Renal cortex interstitium (tissue), 11 donors: ENCODE measurements at regions not wholly inside any gene's neighbourhood (a gene's known extent, or its start where the extent isn't known, plus 50 kb on each side); places are given as distances from the start of the nearest gene placed in this dataset.
"Not testable (repeated sequence)": the region's sequence is repeated elsewhere in the genome, so short reads cannot be mapped to it uniquely, and the experiment has no call there.

Experiments
- DNase-seq, 11 donors: peaks; one replicate each; pipeline ENCODE4 v3.0.0-alpha.2; 2013; ENCODE audit warnings: low read depth in 9 of 11, low spot score in 4 of 11; ENCODE audit errors: extremely low read depth in 1 of 11

- not testable (repeated sequence) for DNase-seq
These were observed 80.0 kb upstream of the PNPT1 start for GRCh38 chr2:55773651-55774050.

- DNase-seq: no peak
These were observed 78.7 kb upstream of the PNPT1 start for GRCh38 chr2:55772109-55772980.

- peak in 7 of 11 donors; percentile 4 to 32 (median 13) for DNase-seq
These were observed 78.0 kb upstream of the PNPT1 start for GRCh38 chr2:55771612-55772011.

- no peak for DNase-seq
These were observed 75.3 kb upstream of the PNPT1 start for GRCh38 chr2:55768991-55769390.

GRCh38 chr2:55766947-55767346, 73.3 kb upstream of the PNPT1 start:
- DNase-seq: no peak

GRCh38 chr2:55765708-55766107, 72.1 kb upstream of the PNPT1 start:
- not testable (repeated sequence) for DNase-seq

- no peak for DNase-seq
These were observed 70.1 kb upstream of the PNPT1 start for GRCh38 chr2:55763721-55764120.

- no peak for DNase-seq
These were observed 67.9 kb upstream of the PNPT1 start for GRCh38 chr2:55761526-55761925.

- no peak for DNase-seq
These were observed 67.4 kb upstream of the PNPT1 start for GRCh38 chr2:55761024-55761423.

- no peak for DNase-seq
These were observed 66.5 kb upstream of the PNPT1 start for GRCh38 chr2:55760125-55760524.

- DNase-seq: no peak
These were observed 65.8 kb upstream of the PNPT1 start for GRCh38 chr2:55759271-55759921.

- DNase-seq: no peak
These were observed 58.3 kb upstream of the PNPT1 start for GRCh38 chr2:55751966-55752365.

GRCh38 chr2:55743583-55743982, 49.9 kb upstream of the PNPT1 start:
- DNase-seq: no peak
